ENCODE measurements at regions not wholly inside any gene's neighbourhood (a gene's known extent, or its start where the extent isn't known, plus 50 kb on each side); places are given as distances from the start of the nearest gene placed in this dataset.

DNA sequence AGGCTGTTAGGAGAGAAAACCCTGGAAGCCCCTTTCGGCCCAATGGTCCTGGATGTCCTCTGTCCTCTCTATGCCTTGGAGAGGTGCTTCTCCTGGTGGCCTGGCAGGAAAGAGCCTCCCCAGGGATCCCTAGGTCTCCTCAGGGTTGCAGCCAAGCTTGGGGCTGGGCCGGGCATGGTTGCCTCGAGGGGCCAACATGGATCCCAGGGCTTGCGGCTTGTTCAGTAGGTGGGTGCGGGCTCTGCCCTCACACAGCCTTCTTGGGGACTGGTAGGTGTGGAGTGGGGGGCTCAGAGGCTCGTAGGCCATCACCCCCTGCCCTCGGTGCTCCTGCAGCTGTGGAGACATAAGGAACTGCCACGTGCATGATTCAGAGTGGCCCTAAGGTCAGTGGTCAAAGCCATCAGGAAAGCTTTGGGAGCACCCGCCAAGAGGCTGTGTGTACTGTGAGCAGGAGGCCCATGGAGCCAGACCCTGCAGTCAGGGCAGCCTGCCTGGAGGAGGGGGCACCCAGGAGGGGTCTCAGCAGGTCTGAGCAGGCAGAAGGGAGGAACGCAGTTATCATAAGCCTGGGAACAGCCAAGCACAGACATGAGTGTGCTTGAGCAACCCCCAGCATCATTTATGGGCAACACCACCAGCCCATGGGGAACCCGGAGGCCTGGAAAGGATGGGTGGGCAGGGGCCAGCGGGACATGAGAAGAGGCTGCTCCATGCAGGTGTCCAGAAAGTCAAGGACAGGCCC, 231.0 kb downstream of the GLI2 start:
- Mint-ChIP-seq H3K27me3 (ENCODE audit: low read depth, poor library complexity) (peaks cover 9% of the 10 kb centered on the region), H3K4me3 (no peak overlapping the region), H3K27ac (no peak overlapping the region), H3K36me3 (ENCODE audit: low read depth) (peaks cover 42% of the 10 kb centered on the region), H3K9me3 (no peaks in the 10 kb centered on the region), H3K4me1 (peaks cover 27% of the 10 kb centered on the region)
- DNase-seq: no peak
- TF ChIP-seq CTCF (IDR thresholded peaks at IDR 0.05): no peak

- H3K27me3 Mint-ChIP-seq (ENCODE audit: low read depth, poor library complexity): peaks cover 9% of the 10 kb centered on the region
- H3K9me3 Mint-ChIP-seq: no peaks in the 10 kb centered on the region
- no peak overlapping the region for H3K27ac Mint-ChIP-seq
- peaks cover 13% of the 10 kb centered on the region for H3K4me1 Mint-ChIP-seq
- TF ChIP-seq CTCF (IDR thresholded peaks at IDR 0.05): no peak
- H3K4me3 Mint-ChIP-seq: no peak overlapping the region
- DNase-seq: no peak
- peaks cover 51% of the 10 kb centered on the region for H3K36me3 Mint-ChIP-seq (ENCODE audit: low read depth)
Observed at GRCh38 chr2:120968307-120969015, 232.8 kb downstream of the GLI2 start.

- H3K4me1 Mint-ChIP-seq: no peaks in the 10 kb centered on the region
- no peak for DNase-seq
- no peaks in the 10 kb centered on the region for H3K9me3 Mint-ChIP-seq
- H3K36me3 Mint-ChIP-seq (ENCODE audit: low read depth): peaks cover 52% of the 10 kb centered on the region
- no peak for TF ChIP-seq CTCF (IDR thresholded peaks at IDR 0.05)
- H3K27ac Mint-ChIP-seq: no peak overlapping the region
- H3K4me3 Mint-ChIP-seq: no peak overlapping the region
- peaks cover 3% of the 10 kb centered on the region for H3K27me3 Mint-ChIP-seq (ENCODE audit: low read depth, poor library complexity)
Observed at GRCh38 chr2:120969613-120970355, 234.1 kb downstream of the GLI2 start.

- Mint-ChIP-seq H3K27ac (no peak overlapping the region), H3K4me1 (no peaks in the 10 kb centered on the region), H3K4me3 (no peak overlapping the region), H3K27me3 (ENCODE audit: low read depth, poor library complexity) (peaks cover 3% of the 10 kb centered on the region), H3K9me3 (no peaks in the 10 kb centered on the region), H3K36me3 (ENCODE audit: low read depth) (peaks cover 67% of the 10 kb centered on the region)
- no peak for TF ChIP-seq CTCF (IDR thresholded peaks at IDR 0.05)
- DNase-seq: no peak
Observed at GRCh38 chr2:120971866-120972265, 236.2 kb downstream of the GLI2 start.

DNA sequence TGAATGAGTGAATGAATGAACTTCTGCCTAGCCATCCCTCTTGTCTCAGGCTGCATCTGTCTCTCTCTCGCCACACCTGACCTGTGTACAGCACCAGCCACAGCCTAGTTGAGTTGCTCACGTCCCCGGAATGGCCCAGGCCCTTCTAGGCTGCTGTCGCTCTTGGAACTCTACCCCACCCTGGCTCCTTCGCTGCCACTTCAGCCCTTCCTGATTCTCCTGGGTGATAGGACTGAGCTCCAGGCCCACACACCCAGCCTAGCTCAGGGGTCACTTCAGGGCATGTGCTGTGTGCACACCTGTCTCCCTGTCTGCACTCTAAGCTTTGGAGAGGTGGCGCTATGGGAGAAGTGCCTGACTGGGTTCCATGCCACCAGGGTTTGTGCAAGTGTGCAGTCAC, 236.6 kb downstream of the GLI2 start:
- Mint-ChIP-seq H3K27ac (no peak overlapping the region), H3K4me1 (peaks cover 2% of the 10 kb centered on the region), H3K27me3 (ENCODE audit: low read depth, poor library complexity) (peaks cover 3% of the 10 kb centered on the region), H3K4me3 (no peak overlapping the region), H3K9me3 (no peaks in the 10 kb centered on the region), H3K36me3 (ENCODE audit: low read depth) (peaks cover 67% of the 10 kb centered on the region)
- no peak for DNase-seq
- TF ChIP-seq CTCF (IDR thresholded peaks at IDR 0.05): no peak
